K562 (cell line): ENCODE measurements at regions not wholly inside any gene's neighbourhood (a gene's known extent, or its start where the extent isn't known, plus 50 kb on each side); places are given as distances from the start of the nearest gene placed in this dataset.

Source experiments
- ATAC-seq: fragments of 200-7000 bp; cut with Tn5 transposase; 3 replicates; pipeline ENCODE4 v1.9.1; 2020; ENCODE audit warnings: moderate library complexity
- BruUV-seq: library from RNA; stranded (reverse); fragments of 400-500 nt; replicated peaks from 2 replicates; lab custom pipeline; 2021; lab: Mats Ljungman, UMichigan
- CTCF ChIA-PET: fragments of 300-600 bp; formaldehyde crosslinking; extraction: SDS; loops from one replicate; lab custom pipeline; 2021; ENCODE audit warnings: low intra/inter-chr PET ratio; lab: Yijun Ruan, JAX
- POLR2A ChIA-PET: fragments of 300-600, 350-650 bp; sonication (Branson Sonifier 250); formaldehyde crosslinking; extraction: SDS; loops from one replicate; lab custom pipeline; 2021; ENCODE audit warnings: antibody characterized with exemption, inconsistent platforms; lab: Yijun Ruan, JAX
- DNase-seq, 4 experiments: peaks; one replicate each; pipeline versions ENCODE4 v3.0.0 to v3.0.0-alpha.2; 2011 to 2018; ENCODE audit warnings: low spot score in 3 of 4, mixed read lengths in 3 of 4; ENCODE audit errors: extremely low read depth in 1 of 4
- FAIRE-seq: peaks from 2 replicates; lab custom pipeline; 2011; peaks lifted over from hg19 to GRCh38; lab: Jason Lieb, UNC
- H2AFZ ChIP-seq: 2 replicates; pipeline ENCODE4 v1.6.0; 2011; ENCODE audit warnings: low read depth, low read length, control low read depth, inconsistent platforms
- H3K27ac ChIP-seq: fragments of 200-600 bp; 3 replicates; pipeline ENCODE4 v1.8.0; 2011; ENCODE audit warnings: low read depth, mild to moderate bottlenecking, control low read depth, inconsistent platforms, low read length, moderate library complexity, mixed read lengths; ENCODE audit errors: extremely low read depth
- H3K27me3 ChIP-seq, 2 experiments: fragments of 300-600 bp in 1 of 2; 2 replicates in 1 of 2; 3 replicates in 1 of 2; pipeline versions ENCODE4 v1.6.0 to v1.8.0; 2011; ENCODE audit warnings: inconsistent platforms in 2 of 2, low read length in 2 of 2, mild to moderate bottlenecking in 1 of 2, mixed read lengths in 1 of 2, moderate library complexity in 1 of 2; ENCODE audit not compliant: control insufficient read depth in 2 of 2, insufficient read depth in 2 of 2
- H3K36me3 ChIP-seq: fragments of 300-600 bp; 3 replicates; pipeline ENCODE4 v1.8.0; 2011; ENCODE audit warnings: mild to moderate bottlenecking, low read length, inconsistent platforms; ENCODE audit not compliant: control insufficient read depth, insufficient read depth
- H3K4me1 ChIP-seq, 2 experiments: fragments of 200-600 bp in 1 of 2; replicated peaks in 1 of 2; 2 replicates in 1 of 2; 3 replicates in 1 of 2; pipeline versions ENCODE4 v1.5.1 to v1.8.0; 2011; ENCODE audit warnings: inconsistent platforms in 2 of 2, low read length in 2 of 2, mild to moderate bottlenecking in 1 of 2, mixed read lengths in 1 of 2, moderate library complexity in 1 of 2; ENCODE audit not compliant: control insufficient read depth in 2 of 2, insufficient read depth in 2 of 2
- H3K4me2 ChIP-seq: 2 replicates; pipeline ENCODE4 v1.6.1; 2011; ENCODE audit warnings: low read length, control low read depth, inconsistent platforms, mixed read lengths; ENCODE audit not compliant: insufficient read depth
- H3K4me3 ChIP-seq: fragments of 200-600 bp; sonication (generic), shearing (Covaris generic); 2 replicates; pipeline ENCODE4 v1.5.1; 2016; ENCODE audit warnings: control low read depth, inconsistent platforms
- H3K79me2 ChIP-seq: fragments of 200-600 bp; 3 replicates; pipeline ENCODE4 v1.8.0; 2011; ENCODE audit warnings: low read length, inconsistent platforms; ENCODE audit not compliant: control insufficient read depth, insufficient read depth
- H3K9ac ChIP-seq, 2 experiments: 2 replicates each; pipeline versions ENCODE4 v1.6.0 to v1.6.1; 2011; ENCODE audit warnings: low read depth in 2 of 2, low read length in 2 of 2, control low read depth in 1 of 2, inconsistent platforms in 1 of 2, mild to moderate bottlenecking in 1 of 2, mixed read lengths in 1 of 2; ENCODE audit not compliant: insufficient read depth in 1 of 2
- H3K9me1 ChIP-seq: one replicate; pipeline ENCODE4 v1.6.0; 2011; ENCODE audit warnings: inconsistent platforms, mild to moderate bottlenecking, low read length, moderate library complexity; ENCODE audit not compliant: control insufficient read depth, insufficient read depth
- H3K9me3 ChIP-seq: replicated peaks from 2 replicates; pipeline ENCODE4 v1.5.1; 2011; ENCODE audit warnings: low read depth, low read length, inconsistent platforms; ENCODE audit not compliant: control insufficient read depth, insufficient read depth
- H4K20me1 ChIP-seq: replicated peaks from 2 replicates; pipeline ENCODE4 v1.6.1; 2011; ENCODE audit warnings: low read length, inconsistent platforms, mixed read lengths; ENCODE audit not compliant: control insufficient read depth, insufficient read depth
- BCOR ChIP-seq: fragments of 450-650 bp; IDR thresholded peaks from 2 replicates; pipeline ENCODE4 v1.6.1; 2016
- HDAC2 ChIP-seq: fragments of 450-650 bp; IDR thresholded peaks from 2 replicates; pipeline ENCODE4 v1.6.1; 2016; ENCODE audit warnings: mild to moderate bottlenecking
- HEY1 ChIP-seq: fragments of 250-450 bp; sonication (Bioruptor Pico); IDR thresholded peaks from 2 replicates; pipeline ENCODE4 v1.5.0; 2020; ENCODE audit warnings: mild to moderate bottlenecking, moderate library complexity, borderline replicate concordance
- MEF2D ChIP-seq: conservative IDR thresholded peaks from 2 replicates; pipeline ENCODE4 v1.6.1; 2016; ENCODE audit warnings: low read depth, missing genetic modification characterization, missing compliant biosample characterization
- PHB2 ChIP-seq: fragments of 450-650 bp; IDR thresholded peaks from 2 replicates; pipeline ENCODE4 v1.6.1; 2017; ENCODE audit warnings: low read depth
- TEAD2 ChIP-seq: fragments of 450-650 bp; IDR thresholded peaks from 2 replicates; pipeline ENCODE4 v1.6.1; 2016; ENCODE audit warnings: missing genetic modification characterization, control low read depth, missing compliant biosample characterization
- ZNF197 ChIP-seq: fragments of 200-800 bp; sonication (Bioruptor generic); IDR thresholded peaks from 2 replicates; pipeline ENCODE4 v1.6.1; 2016; ENCODE audit warnings: low read depth, missing genetic modification characterization, missing compliant biosample characterization
- ZNF395 ChIP-seq: fragments of 200-800 bp; sonication (Bioruptor generic); IDR thresholded peaks from 2 replicates; pipeline ENCODE4 v1.6.1; 2017; ENCODE audit warnings: missing genetic modification characterization, missing compliant biosample characterization
- ZNF785 ChIP-seq: fragments of 250-450 bp; sonication (Bioruptor Pico); IDR thresholded peaks from 2 replicates; pipeline ENCODE4 v1.4.0; 2020; ENCODE audit warnings: mild to moderate bottlenecking
- ZNF79 ChIP-seq: fragments of 250-450 bp; sonication (Bioruptor Pico); IDR thresholded peaks from 2 replicates; pipeline ENCODE4 v1.4.0; 2020; ENCODE audit warnings: low read depth, mild to moderate bottlenecking, moderate library complexity
- WGBS: fragments of 100-300 bp; shearing (Covaris generic); methylation state at CpG from one replicate; pipeline ENCODE4 v1.1.6; 2016; ENCODE audit warnings: low coverage, mixed read lengths; ENCODE audit not compliant: insufficient coverage; ENCODE audit errors: missing lambda C conversion rate; 5-methylcytosine and 5-hydroxymethylcytosine counted together
- in situ Hi-C: fragments of 300-500 bp; cut with MboI; formaldehyde crosslinking; loops from 4 replicates; pipeline ENCODE4 v1.15.0; 2018; ENCODE audit warnings: inconsistent platforms, mixed read lengths
- intact Hi-C: fragments of 100-400 bp; cut with micrococcal nuclease; formaldehyde crosslinking; loops from 2 replicates; pipeline ENCODE4 v1.14.2; 2022

- H3K79me2 ChIP-seq = no peaks in the 10 kb centered on the region
- H3K9ac ChIP-seq = no peak overlapping the region
- no peak for TF ChIP-seq TEAD2 (tag)
- TF ChIP-seq ZNF197 (CRISPR knock-in tag) = no peak
- no peak for TF ChIP-seq ZNF395 (CRISPR knock-in tag)
- ChIA-PET POLR2A (no interaction called here), CTCF (no interaction called here)
- no peak overlapping the region for H3K4me3 ChIP-seq
- H3K9me3 ChIP-seq = no peaks in the 10 kb centered on the region
- in situ Hi-C loops (no loop called here), intact Hi-C loops (no loop called here)
- H3K36me3 ChIP-seq = no peaks in the 10 kb centered on the region
- H3K9me1 ChIP-seq = no peaks in the 10 kb centered on the region
- no peak for ATAC-seq
- no peak overlapping the region for H3K27ac ChIP-seq
- no peaks in the 10 kb centered on the region for H3K4me1 ChIP-seq
- no peak overlapping the region for H3K4me2 ChIP-seq
- no peaks in the 10 kb centered on the region for H4K20me1 ChIP-seq
- H3K27me3 ChIP-seq = no peaks in the 10 kb centered on the region
- BruUV-seq = no TSS peak
- FAIRE-seq = no peak
- no peak overlapping the region for H2AFZ ChIP-seq
- DNase-seq = no peak
Observed at GRCh38 chr5:40233268-40233667, 446.4 kb upstream of the PTGER4 start.

GRCh38 chr5:40227931-40228330, 451.8 kb upstream of the PTGER4 start:
- Histone ChIP-seq H3K4me2 (no peak overlapping the region), H4K20me1 (no peaks in the 10 kb centered on the region), H3K27ac (no peak overlapping the region), H3K4me3 (no peak overlapping the region), H3K4me1 (no peaks in the 10 kb centered on the region), H3K36me3 (no peaks in the 10 kb centered on the region), H3K9ac (no peak overlapping the region), H3K9me3 (0 out of 2 replicates have a peak, but pooled peaks cover 4% of the 10 kb centered on the region), H3K27me3 (no peaks in the 10 kb centered on the region), H2AFZ (no peak overlapping the region), H3K79me2 (no peaks in the 10 kb centered on the region), H3K9me1 (no peaks in the 10 kb centered on the region)
- no TSS peak for BruUV-seq
- ChIA-PET CTCF (no interaction called here), POLR2A (no interaction called here)
- ATAC-seq (no peak), DNase-seq (no peak), FAIRE-seq (no peak)
- 5% methylated on average over 2 of the region's 2 CpGs for WGBS
- in situ Hi-C loops (no loop called here), intact Hi-C loops (no loop called here)
- TF ChIP-seq ZNF79 (no peak), HEY1 (CRISPR knock-in tag) (no peak), BCOR (no peak), MEF2D (tag) (no peak), HDAC2 (no peak), PHB2 (no peak), ZNF785 (CRISPR knock-in tag) (no peak)
